Activated CD8-positive, alpha-beta T cell treated with anti-CD3 and anti-CD28 coated beads for 36 hours (primary cell): ENCODE measurements at regions not wholly inside any gene's neighbourhood (a gene's known extent, or its start where the extent isn't known, plus 50 kb on each side); places are given as distances from the start of the nearest gene placed in this dataset.

Experiments used
- ATAC-seq: fragments of 200-7000 bp; cut with Tn5 transposase; one replicate; pipeline ENCODE4 v1.10.0; 2021; ENCODE audit warnings: mild to moderate bottlenecking, moderate library complexity
- CTCF ChIA-PET: fragments of 350-600 bp; sonication (Branson Sonifier 250); formaldehyde crosslinking; loops from one replicate; lab custom pipeline; 2021; ENCODE audit warnings: antibody characterized with exemption; lab: Charles Lee
- POLR2A ChIA-PET: fragments of 350-600 bp; sonication (Branson Sonifier 250); formaldehyde crosslinking; loops from one replicate; lab custom pipeline; 2021; ENCODE audit warnings: antibody characterized with exemption; lab: Charles Lee
- DNase-seq: peaks from one replicate; pipeline ENCODE4 v3.0.0-alpha.2; 2020
- H3K27ac Mint-ChIP-seq: one replicate; pipeline ENCODE4 v1.8.0; 2021; ENCODE audit warnings: mild to moderate bottlenecking, mixed read lengths
- H3K27me3 Mint-ChIP-seq: one replicate; pipeline ENCODE4 v1.8.0; 2021; ENCODE audit warnings: mixed read lengths
- H3K36me3 Mint-ChIP-seq: one replicate; pipeline ENCODE4 v1.8.0; 2021; ENCODE audit warnings: low read depth, mixed read lengths
- H3K4me1 Mint-ChIP-seq: one replicate; pipeline ENCODE4 v1.8.0; 2021; ENCODE audit warnings: low read depth, mixed read lengths
- H3K4me3 Mint-ChIP-seq: one replicate; pipeline ENCODE4 v1.8.0; 2021; ENCODE audit warnings: mild to moderate bottlenecking, moderate library complexity, mixed read lengths
- H3K9me3 Mint-ChIP-seq: one replicate; pipeline ENCODE4 v1.8.0; 2021; ENCODE audit warnings: mixed read lengths
- CTCF ChIP-seq: fragments of 200-600 bp; IDR thresholded peaks from one replicate; pipeline ENCODE4 v1.8.0; 2022; ENCODE audit warnings: antibody characterized with exemption, mild to moderate bottlenecking
- intact Hi-C: fragments of 100-400 bp; cut with micrococcal nuclease; formaldehyde crosslinking; loops from one replicate; pipeline ENCODE4 v1.10.0; 2022

GRCh38 chr5:141767671-141768070 lies 85.6 kb upstream of the ARAP3 start:
- no peak for ATAC-seq
- no peak overlapping the region for H3K4me3 Mint-ChIP-seq
- H3K36me3 Mint-ChIP-seq: no peaks in the 10 kb centered on the region
- CTCF ChIA-PET: interaction anchor here (1.1 to 1.8 kb wide), 2 partner anchors 47 to 193 kb away, joined by 3 to 5 read pairs; no protein-coding TSS in a partner anchor
- H3K9me3 Mint-ChIP-seq: no peaks in the 10 kb centered on the region
- no peak for TF ChIP-seq CTCF
- H3K27me3 Mint-ChIP-seq: peaks cover 3% of the 10 kb centered on the region
- no peak overlapping the region for H3K27ac Mint-ChIP-seq
- no peaks in the 10 kb centered on the region for H3K4me1 Mint-ChIP-seq
- intact Hi-C loops: no loop called here
- DNase-seq: no peak
- POLR2A ChIA-PET: no interaction called here

GRCh38 chr5:141765896-141766551 lies 84.0 kb upstream of the ARAP3 start:
- no peak for TF ChIP-seq CTCF
- Mint-ChIP-seq H3K4me1 (no peaks in the 10 kb centered on the region), H3K36me3 (no peaks in the 10 kb centered on the region), H3K4me3 (no peak overlapping the region), H3K9me3 (no peaks in the 10 kb centered on the region), H3K27me3 (peaks cover 6% of the 10 kb centered on the region), H3K27ac (no peak overlapping the region)
- POLR2A ChIA-PET: no interaction called here
- intact Hi-C loops: no loop called here
- DNase-seq: no peak
- no peak for ATAC-seq
- CTCF ChIA-PET: interaction anchor here (0.7 to 1.8 kb wide), 4 partner anchors 31 to 112 kb away, joined by 4 to 5 read pairs (median 4); partner anchors contain the start of gene PCDH1

GRCh38 chr5:141763541-141763940 lies 81.5 kb upstream of the ARAP3 start:
- Mint-ChIP-seq H3K4me1 (no peaks in the 10 kb centered on the region), H3K27ac (no peak overlapping the region), H3K9me3 (no peaks in the 10 kb centered on the region), H3K27me3 (peaks cover 14% of the 10 kb centered on the region), H3K4me3 (no peak overlapping the region), H3K36me3 (no peaks in the 10 kb centered on the region)
- ChIA-PET CTCF (interaction anchor here (1.1 kb wide), 1 partner anchor 11 kb away, joined by 3 read pairs; no protein-coding TSS in a partner anchor), POLR2A (interaction anchor here (0.7 kb wide), 1 partner anchor 71 kb away, joined by 4 read pairs; no protein-coding TSS in a partner anchor)
- TF ChIP-seq CTCF: no peak
- intact Hi-C loops: loop anchor here (5.0 kb wide), 1 partner anchor 49 kb away; no protein-coding TSS in a partner anchor
- ATAC-seq: no peak
- DNase-seq: no peak

- intact Hi-C loops: loop anchor here (5.0 kb wide), 1 partner anchor 49 kb away; no protein-coding TSS in a partner anchor
- no peak overlapping the region for H3K27ac Mint-ChIP-seq
- no peaks in the 10 kb centered on the region for H3K36me3 Mint-ChIP-seq
- H3K4me3 Mint-ChIP-seq: no peak overlapping the region
- H3K27me3 Mint-ChIP-seq: peaks cover 20% of the 10 kb centered on the region
- no peaks in the 10 kb centered on the region for H3K9me3 Mint-ChIP-seq
- ChIA-PET CTCF (interaction anchor here (1.1 to 1.5 kb wide), 2 partner anchors 10 to 117 kb away, joined by 3 read pairs; no protein-coding TSS in a partner anchor), POLR2A (interaction anchor here (0.7 kb wide), 1 partner anchor 71 kb away, joined by 4 read pairs; no protein-coding TSS in a partner anchor)
- no peaks in the 10 kb centered on the region for H3K4me1 Mint-ChIP-seq
- DNase-seq (no peak), ATAC-seq (no peak)
- TF ChIP-seq CTCF: no peak
Measured at GRCh38 chr5:141762790-141763368, 80.8 kb upstream of the ARAP3 start.

- peaks cover 26% of the 10 kb centered on the region for H3K27me3 Mint-ChIP-seq
- DNase-seq (no peak), ATAC-seq (no peak)
- ChIA-PET POLR2A (no interaction called here), CTCF (interaction anchor here (1.5 kb wide), 1 partner anchor 117 kb away, joined by 3 read pairs; no protein-coding TSS in a partner anchor)
- intact Hi-C loops: loop anchor here (5.0 kb wide), 1 partner anchor 50 kb away; no protein-coding TSS in a partner anchor
- no peak for TF ChIP-seq CTCF
- no peaks in the 10 kb centered on the region for H3K4me1 Mint-ChIP-seq
- no peak overlapping the region for H3K27ac Mint-ChIP-seq
- no peaks in the 10 kb centered on the region for H3K36me3 Mint-ChIP-seq
- H3K9me3 Mint-ChIP-seq: no peaks in the 10 kb centered on the region
- H3K4me3 Mint-ChIP-seq: no peak overlapping the region
Measured at GRCh38 chr5:141762316-141762715, 80.3 kb upstream of the ARAP3 start.
